GM10266 (cell line): ENCODE measurements at regions not wholly inside any gene's neighbourhood (a gene's known extent, or its start where the extent isn't known, plus 50 kb on each side); places are given as distances from the start of the nearest gene placed in this dataset.
"Not testable (repeated sequence)": the region's sequence is repeated elsewhere in the genome, so short reads cannot be mapped to it uniquely, and the experiment has no call there.

Source experiments
- DNase-seq: peaks from one replicate; pipeline ENCODE4 v3.0.0; 2012; ENCODE audit errors: extremely low spot score
- CTCF ChIP-seq: IDR thresholded peaks from 2 replicates; pipeline ENCODE4 v1.5.1; 2012; ENCODE audit warnings: mild to moderate bottlenecking, low read depth; ENCODE audit not compliant: control insufficient read depth, insufficient read depth; ENCODE audit errors: missing control alignments

GRCh38 chr17:27089929-27090247 is 204.0 kb upstream of the WSB1 start:
- TF ChIP-seq CTCF = no peak

GRCh38 chr17:27090450-27091042 is 203.4 kb upstream of the WSB1 start:
- not testable (repeated sequence) for DNase-seq

More at GRCh38 chr17:27089929-27090247, 204.0 kb upstream of the WSB1 start:
- DNase-seq = no peak

- TF ChIP-seq CTCF = no peak
- DNase-seq = no peak
Observed at GRCh38 chr17:27091043-27091497, 202.8 kb upstream of the WSB1 start.

- not testable (repeated sequence) for DNase-seq
Observed at GRCh38 chr17:27094179-27094578, 199.7 kb upstream of the WSB1 start.

- DNase-seq = not testable (repeated sequence)
Observed at GRCh38 chr17:27095821-27096220, 198.1 kb upstream of the WSB1 start.

GRCh38 chr17:27099266-27099665 is 194.6 kb upstream of the WSB1 start:
- DNase-seq = not testable (repeated sequence)

GRCh38 chr17:27104605-27105221 is 189.2 kb upstream of the WSB1 start:
- DNase-seq = not testable (repeated sequence)

GRCh38 chr17:27105636-27106035 is 188.3 kb upstream of the WSB1 start:
- no peak for DNase-seq
- TF ChIP-seq CTCF = no peak

- DNase-seq = no peak
- TF ChIP-seq CTCF = no peak
Observed at GRCh38 chr17:27106347-27106981, 187.4 kb upstream of the WSB1 start.

GRCh38 chr17:27106982-27107360 is 186.9 kb upstream of the WSB1 start:
- TF ChIP-seq CTCF = no peak
- no peak for DNase-seq

- not testable (repeated sequence) for DNase-seq
Observed at GRCh38 chr17:27107386-27108328, 186.3 kb upstream of the WSB1 start.
